K562 (cell line): ENCODE measurements at regions not wholly inside any gene's neighbourhood (a gene's known extent, or its start where the extent isn't known, plus 50 kb on each side); places are given as distances from the start of the nearest gene placed in this dataset.

Experiments
- ATAC-seq: fragments of 200-7000 bp; cut with Tn5 transposase; 3 replicates; pipeline ENCODE4 v1.9.1; 2020; ENCODE audit warnings: moderate library complexity
- BruUV-seq: library from RNA; stranded (reverse); fragments of 400-500 nt; replicated peaks from 2 replicates; lab custom pipeline; 2021; lab: Mats Ljungman, UMichigan
- CTCF ChIA-PET: fragments of 300-600 bp; formaldehyde crosslinking; extraction: SDS; loops from one replicate; lab custom pipeline; 2021; ENCODE audit warnings: low intra/inter-chr PET ratio; lab: Yijun Ruan, JAX
- POLR2A ChIA-PET: fragments of 300-600, 350-650 bp; sonication (Branson Sonifier 250); formaldehyde crosslinking; extraction: SDS; loops from one replicate; lab custom pipeline; 2021; ENCODE audit warnings: antibody characterized with exemption, inconsistent platforms; lab: Yijun Ruan, JAX
- DNase-seq, 4 experiments: peaks; one replicate each; pipeline versions ENCODE4 v3.0.0 to v3.0.0-alpha.2; 2011 to 2018; ENCODE audit warnings: low spot score in 3 of 4, mixed read lengths in 3 of 4; ENCODE audit errors: extremely low read depth in 1 of 4
- FAIRE-seq: peaks from 2 replicates; lab custom pipeline; 2011; peaks lifted over from hg19 to GRCh38; lab: Jason Lieb, UNC
- H2AFZ ChIP-seq: 2 replicates; pipeline ENCODE4 v1.6.0; 2011; ENCODE audit warnings: low read depth, low read length, control low read depth, inconsistent platforms
- H3K27ac ChIP-seq: fragments of 200-600 bp; 3 replicates; pipeline ENCODE4 v1.8.0; 2011; ENCODE audit warnings: low read depth, mild to moderate bottlenecking, control low read depth, inconsistent platforms, low read length, moderate library complexity, mixed read lengths; ENCODE audit errors: extremely low read depth
- H3K27me3 ChIP-seq, 2 experiments: fragments of 300-600 bp in 1 of 2; 2 replicates in 1 of 2; 3 replicates in 1 of 2; pipeline versions ENCODE4 v1.6.0 to v1.8.0; 2011; ENCODE audit warnings: inconsistent platforms in 2 of 2, low read length in 2 of 2, mild to moderate bottlenecking in 1 of 2, mixed read lengths in 1 of 2, moderate library complexity in 1 of 2; ENCODE audit not compliant: control insufficient read depth in 2 of 2, insufficient read depth in 2 of 2
- H3K36me3 ChIP-seq: fragments of 300-600 bp; 3 replicates; pipeline ENCODE4 v1.8.0; 2011; ENCODE audit warnings: mild to moderate bottlenecking, low read length, inconsistent platforms; ENCODE audit not compliant: control insufficient read depth, insufficient read depth
- H3K4me1 ChIP-seq, 2 experiments: fragments of 200-600 bp in 1 of 2; replicated peaks in 1 of 2; 2 replicates in 1 of 2; 3 replicates in 1 of 2; pipeline versions ENCODE4 v1.5.1 to v1.8.0; 2011; ENCODE audit warnings: inconsistent platforms in 2 of 2, low read length in 2 of 2, mild to moderate bottlenecking in 1 of 2, mixed read lengths in 1 of 2, moderate library complexity in 1 of 2; ENCODE audit not compliant: control insufficient read depth in 2 of 2, insufficient read depth in 2 of 2
- H3K4me2 ChIP-seq: 2 replicates; pipeline ENCODE4 v1.6.1; 2011; ENCODE audit warnings: low read length, control low read depth, inconsistent platforms, mixed read lengths; ENCODE audit not compliant: insufficient read depth
- H3K4me3 ChIP-seq: fragments of 200-600 bp; sonication (generic), shearing (Covaris generic); 2 replicates; pipeline ENCODE4 v1.5.1; 2016; ENCODE audit warnings: control low read depth, inconsistent platforms
- H3K79me2 ChIP-seq: fragments of 200-600 bp; 3 replicates; pipeline ENCODE4 v1.8.0; 2011; ENCODE audit warnings: low read length, inconsistent platforms; ENCODE audit not compliant: control insufficient read depth, insufficient read depth
- H3K9ac ChIP-seq, 2 experiments: 2 replicates each; pipeline versions ENCODE4 v1.6.0 to v1.6.1; 2011; ENCODE audit warnings: low read depth in 2 of 2, low read length in 2 of 2, control low read depth in 1 of 2, inconsistent platforms in 1 of 2, mild to moderate bottlenecking in 1 of 2, mixed read lengths in 1 of 2; ENCODE audit not compliant: insufficient read depth in 1 of 2
- H3K9me1 ChIP-seq: one replicate; pipeline ENCODE4 v1.6.0; 2011; ENCODE audit warnings: inconsistent platforms, mild to moderate bottlenecking, low read length, moderate library complexity; ENCODE audit not compliant: control insufficient read depth, insufficient read depth
- H3K9me3 ChIP-seq: replicated peaks from 2 replicates; pipeline ENCODE4 v1.5.1; 2011; ENCODE audit warnings: low read depth, low read length, inconsistent platforms; ENCODE audit not compliant: control insufficient read depth, insufficient read depth
- H4K20me1 ChIP-seq: replicated peaks from 2 replicates; pipeline ENCODE4 v1.6.1; 2011; ENCODE audit warnings: low read length, inconsistent platforms, mixed read lengths; ENCODE audit not compliant: control insufficient read depth, insufficient read depth
- ARHGAP35 ChIP-seq: fragments of 450-650 bp; IDR thresholded peaks from 2 replicates; pipeline ENCODE4 v1.6.1; 2018; ENCODE audit not compliant: partially characterized antibody
- CBFA2T3 ChIP-seq: fragments of 450-650 bp; IDR thresholded peaks from 2 replicates; pipeline ENCODE4 v1.6.1; 2017
- NEUROD1 ChIP-seq: fragments of 150-350 bp; IDR thresholded peaks from 2 replicates; pipeline ENCODE4 v1.6.1; 2014; ENCODE audit warnings: borderline replicate concordance, low read length, low read depth; ENCODE audit not compliant: partially characterized antibody
- PTRF ChIP-seq: fragments of 450-650 bp; IDR thresholded peaks from 2 replicates; pipeline ENCODE4 v1.6.1; 2016; ENCODE audit warnings: mild to moderate bottlenecking, missing genetic modification characterization, missing compliant biosample characterization
- SP2 ChIP-seq: IDR thresholded peaks from 2 replicates; pipeline ENCODE4 v1.6.1; 2011; ENCODE audit warnings: mild to moderate bottlenecking, low read depth, low read length, moderate library complexity; ENCODE audit not compliant: poor library complexity, severe bottlenecking; ENCODE audit errors: extremely low read depth
- STAT5B ChIP-seq: fragments of 250-450 bp; sonication (Bioruptor Pico); IDR thresholded peaks from 2 replicates; pipeline ENCODE4 v1.8.0; 2021; ENCODE audit warnings: mild to moderate bottlenecking, inconsistent platforms
- ZNF41 ChIP-seq: fragments of 250-450 bp; sonication (Bioruptor Pico); conservative IDR thresholded peaks from 2 replicates; pipeline ENCODE4 v1.4.0; 2020; ENCODE audit warnings: mild to moderate bottlenecking
- ZNF644 ChIP-seq: fragments of 200-800 bp; sonication (Bioruptor generic); IDR thresholded peaks from 2 replicates; pipeline ENCODE4 v1.6.1; 2016; ENCODE audit warnings: low read depth, missing genetic modification characterization, missing compliant biosample characterization
- ZNF696 ChIP-seq: fragments of 250-450 bp; sonication (Bioruptor Pico); conservative IDR thresholded peaks from 2 replicates; pipeline ENCODE4 v1.4.0; 2020; ENCODE audit warnings: mild to moderate bottlenecking, moderate library complexity
- WGBS: fragments of 100-300 bp; shearing (Covaris generic); methylation state at CpG from one replicate; pipeline ENCODE4 v1.1.6; 2016; ENCODE audit warnings: low coverage, mixed read lengths; ENCODE audit not compliant: insufficient coverage; ENCODE audit errors: missing lambda C conversion rate; 5-methylcytosine and 5-hydroxymethylcytosine counted together
- in situ Hi-C: fragments of 300-500 bp; cut with MboI; formaldehyde crosslinking; loops from 4 replicates; pipeline ENCODE4 v1.15.0; 2018; ENCODE audit warnings: inconsistent platforms, mixed read lengths
- intact Hi-C: fragments of 100-400 bp; cut with micrococcal nuclease; formaldehyde crosslinking; loops from 2 replicates; pipeline ENCODE4 v1.14.2; 2022
- TF ChIP-seq, protein P1 (sequence below): fragments of 450-650 bp; IDR thresholded peaks from 2 replicates; pipeline ENCODE4 v1.6.1; 2016; ENCODE audit warnings: low read depth, mild to moderate bottlenecking, moderate library complexity
- TF ChIP-seq, protein P2 (sequence below): IDR thresholded peaks from 2 replicates; pipeline ENCODE4 v1.6.1; 2014; ENCODE audit warnings: antibody characterized with exemption

DNA sequence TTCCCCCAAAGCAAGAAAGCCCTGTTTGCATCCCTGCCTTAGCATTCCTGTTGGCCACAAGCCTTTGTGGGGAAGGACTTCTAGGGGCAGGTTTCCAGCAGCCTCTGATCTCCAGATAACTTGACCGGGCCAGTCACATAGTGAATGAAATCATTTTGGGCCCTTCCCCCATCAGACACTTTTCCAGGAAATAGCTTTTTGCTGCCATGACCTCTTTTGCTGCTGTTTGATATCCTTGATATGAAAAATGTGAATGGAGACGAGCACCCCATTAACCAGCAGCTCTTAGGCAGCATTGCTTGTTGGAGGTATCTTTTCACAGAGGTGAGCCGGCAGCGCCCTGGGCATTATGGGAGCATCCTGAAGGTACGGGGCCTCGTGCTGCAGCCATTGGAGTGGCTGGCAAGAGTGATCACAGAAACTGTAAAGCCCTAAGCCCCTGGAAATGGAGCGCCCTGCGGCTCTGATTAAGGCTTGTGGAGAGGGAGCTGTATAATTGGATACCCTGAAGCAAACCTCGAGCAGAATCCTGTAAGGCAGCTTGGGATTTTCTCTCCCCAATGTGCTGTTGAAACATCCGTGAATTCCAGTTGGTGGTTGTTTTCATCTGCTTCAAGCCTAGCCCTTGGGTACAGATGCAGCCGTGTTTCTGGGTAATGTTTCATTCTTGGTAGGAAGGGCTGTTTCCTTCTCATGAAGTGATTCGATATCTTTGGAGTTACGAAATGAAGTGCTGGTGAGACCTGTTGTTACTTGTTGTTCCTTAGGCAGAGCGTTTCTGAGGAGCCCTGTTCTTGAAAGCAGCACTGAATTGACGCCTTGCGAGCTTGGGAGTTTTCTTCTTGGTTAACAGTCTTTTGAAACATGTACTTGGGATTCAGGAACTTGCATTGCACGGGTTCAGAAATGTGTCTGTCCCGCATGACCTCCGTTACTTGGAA, 179.0 kb downstream of the PTEN start:
- Histone ChIP-seq H3K27ac (peak overlapping the region; percentile 30; the same call in 1 of the 3 replicates), H3K27me3 (no peaks in the 10 kb centered on the region), H3K36me3 (no peaks in the 10 kb centered on the region; the same call in 2 of the 3 replicates), H4K20me1 (no peaks in the 10 kb centered on the region), H3K79me2 (no peaks in the 10 kb centered on the region), H3K4me1 (peaks cover 8 to 16% of the 10 kb centered on the region in 2 experiments), H2AFZ (peak overlapping the region; percentile 77), H3K9me3 (no peaks in the 10 kb centered on the region), H3K4me2 (peak overlapping the region; percentile 32), H3K9me1 (no peaks in the 10 kb centered on the region), H3K9ac (no peak overlapping the region), H3K4me3 (no peak overlapping the region)
- peak; percentile 50 for ATAC-seq
- FAIRE-seq, result no peak
- CTCF ChIA-PET, result interaction anchor here (0.5 kb wide), 1 partner anchor 886 kb away, joined by 3 read pairs; no protein-coding TSS in a partner anchor
- BruUV-seq, result no TSS peak
- DNase-seq, result peak in 2 of 4 experiments; percentile 9 to 43
- in situ Hi-C loops, result no loop called here
- POLR2A ChIA-PET, result interaction anchor here (0.7 kb wide), 1 partner anchor 18 kb away, joined by 3 read pairs; no protein-coding TSS in a partner anchor
- intact Hi-C loops, result no loop called here
- 19% methylated on average over 19 of the region's 19 CpGs for WGBS
- no peak for TF ChIP-seq ARHGAP35
- 0 out of 2 replicates have a peak, but pooled peaks have one; percentile 5 for TF ChIP-seq ZNF41 (CRISPR knock-in tag)
- no peak for TF ChIP-seq PTRF (tag)
- TF ChIP-seq CBFA2T3, result no peak
- no peak for TF ChIP-seq SP2
- TF ChIP-seq ZNF696 (CRISPR knock-in tag), result no peak
- no peak for TF ChIP-seq STAT5B (CRISPR knock-in tag)
- TF ChIP-seq, protein P1, sequence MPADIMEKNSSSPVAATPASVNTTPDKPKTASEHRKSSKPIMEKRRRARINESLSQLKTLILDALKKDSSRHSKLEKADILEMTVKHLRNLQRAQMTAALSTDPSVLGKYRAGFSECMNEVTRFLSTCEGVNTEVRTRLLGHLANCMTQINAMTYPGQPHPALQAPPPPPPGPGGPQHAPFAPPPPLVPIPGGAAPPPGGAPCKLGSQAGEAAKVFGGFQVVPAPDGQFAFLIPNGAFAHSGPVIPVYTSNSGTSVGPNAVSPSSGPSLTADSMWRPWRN, result no peak
- no peak for TF ChIP-seq NEUROD1
- TF ChIP-seq ZNF644 (tag), result no peak
- TF ChIP-seq, protein P2, sequence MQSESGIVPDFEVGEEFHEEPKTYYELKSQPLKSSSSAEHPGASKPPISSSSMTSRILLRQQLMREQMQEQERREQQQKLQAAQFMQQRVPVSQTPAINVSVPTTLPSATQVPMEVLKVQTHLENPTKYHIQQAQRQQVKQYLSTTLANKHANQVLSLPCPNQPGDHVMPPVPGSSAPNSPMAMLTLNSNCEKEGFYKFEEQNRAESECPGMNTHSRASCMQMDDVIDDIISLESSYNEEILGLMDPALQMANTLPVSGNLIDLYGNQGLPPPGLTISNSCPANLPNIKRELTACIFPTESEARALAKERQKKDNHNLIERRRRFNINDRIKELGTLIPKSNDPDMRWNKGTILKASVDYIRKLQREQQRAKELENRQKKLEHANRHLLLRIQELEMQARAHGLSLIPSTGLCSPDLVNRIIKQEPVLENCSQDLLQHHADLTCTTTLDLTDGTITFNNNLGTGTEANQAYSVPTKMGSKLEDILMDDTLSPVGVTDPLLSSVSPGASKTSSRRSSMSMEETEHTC, result no peak
